GM12878 (cell line): ENCODE measurements at regions not wholly inside any gene's neighbourhood (a gene's known extent, or its start where the extent isn't known, plus 50 kb on each side); places are given as distances from the start of the nearest gene placed in this dataset.

Experiments used
- ATAC-seq: fragments of 200-7000 bp; cut with Tn5 transposase; 3 replicates; pipeline ENCODE4 v1.9.1; 2020; ENCODE audit warnings: mild to moderate bottlenecking, moderate library complexity
- BruUV-seq: library from RNA; stranded (reverse); fragments of 400-500 nt; replicated peaks from 2 replicates; lab custom pipeline; 2021; lab: Mats Ljungman, UMichigan
- CTCF ChIA-PET: fragments of 300-600 bp; sonication (Branson Sonifier 250); formaldehyde crosslinking; extraction: SDS; loops from one replicate; lab custom pipeline; 2021; ENCODE audit warnings: inconsistent platforms; lab: Yijun Ruan, JAX
- POLR2A ChIA-PET: fragments of 350-600 bp; formaldehyde crosslinking; extraction: SDS; loops from one replicate; lab custom pipeline; 2021; ENCODE audit warnings: inconsistent platforms; lab: Charles Lee
- RAD21 ChIA-PET: fragments of 300-600 bp; sonication (Branson Sonifier 250); formaldehyde crosslinking; loops from one replicate; lab custom pipeline; 2023; ENCODE audit warnings: antibody characterized with exemption; ENCODE audit not compliant: unreplicated experiment; lab: Charles Lee
- SMC1A ChIA-PET: fragments of 300-600 bp; sonication (Branson Sonifier 250); formaldehyde crosslinking; loops from one replicate; lab custom pipeline; 2023; ENCODE audit not compliant: unreplicated experiment, uncharacterized antibody; lab: Charles Lee
- DNase-seq: peaks from one replicate; pipeline ENCODE4 v3.0.0-alpha.2; 2011; ENCODE audit warnings: low read depth, low spot score
- FAIRE-seq: peaks from 3 replicates; lab custom pipeline; 2011; peaks lifted over from hg19 to GRCh38; lab: Jason Lieb, UNC
- H2AFZ ChIP-seq: 2 replicates; pipeline ENCODE4 v1.6.0; 2011; ENCODE audit warnings: low read depth, low read length, control low read depth; ENCODE audit not compliant: control insufficient read depth
- H3K27ac ChIP-seq: 2 replicates; pipeline ENCODE4 v1.5.1; 2011; ENCODE audit warnings: control low read depth; ENCODE audit not compliant: control insufficient read depth, insufficient read depth
- H3K27me3 ChIP-seq, 2 experiments: replicated peaks in 1 of 2; 2 replicates each; pipeline versions ENCODE4 v1.6.0 to v1.6.1; 2011; ENCODE audit warnings: low read length in 1 of 2; ENCODE audit not compliant: control insufficient read depth in 2 of 2, insufficient read depth in 2 of 2
- H3K36me3 ChIP-seq, 2 experiments: 2 replicates each; pipeline ENCODE4 v1.5.1; 2011; ENCODE audit warnings: low read length in 1 of 2; ENCODE audit not compliant: control insufficient read depth in 2 of 2, insufficient read depth in 2 of 2
- H3K4me1 ChIP-seq: 2 replicates; pipeline ENCODE4 v1.6.1; 2011; ENCODE audit warnings: mild to moderate bottlenecking, low read length, moderate library complexity, mixed read lengths; ENCODE audit not compliant: control insufficient read depth, insufficient read depth
- H3K4me2 ChIP-seq: 2 replicates; pipeline ENCODE4 v1.6.0; 2011; ENCODE audit warnings: control low read depth; ENCODE audit not compliant: control insufficient read depth, insufficient read depth
- H3K4me3 ChIP-seq: fragments of 200-600 bp; sonication (generic); 2 replicates; pipeline ENCODE4 v1.5.1; 2016
- H3K79me2 ChIP-seq: 2 replicates; pipeline ENCODE4 v1.6.0; 2011; ENCODE audit warnings: low read length; ENCODE audit not compliant: control insufficient read depth, insufficient read depth
- H3K9ac ChIP-seq: 2 replicates; pipeline ENCODE4 v1.8.0; 2011; ENCODE audit warnings: low read length, control low read depth, mixed read lengths; ENCODE audit not compliant: control insufficient read depth, insufficient read depth
- H3K9me3 ChIP-seq: replicated peaks from 3 replicates; pipeline ENCODE4 v1.5.1; 2011; ENCODE audit warnings: mild to moderate bottlenecking, low read length; ENCODE audit not compliant: control insufficient read depth, insufficient read depth
- H4K20me1 ChIP-seq: 2 replicates; pipeline ENCODE4 v1.6.0; 2011; ENCODE audit not compliant: control insufficient read depth, insufficient read depth
- BRCA1 ChIP-seq: IDR thresholded peaks from 2 replicates; pipeline ENCODE4 v1.6.1; 2011; ENCODE audit warnings: low read depth, low read length, improper control_type of control experiment
- GABPA ChIP-seq: IDR thresholded peaks from 2 replicates; pipeline ENCODE4 v1.6.1; 2014; ENCODE audit warnings: antibody characterized with exemption, low read depth, mild to moderate bottlenecking, inconsistent platforms
- IKZF2 ChIP-seq, 2 experiments: fragments of 450-650 bp; IDR thresholded peaks; 2 replicates each; pipeline ENCODE4 v1.6.1; 2017; ENCODE audit warnings: mild to moderate bottlenecking in 2 of 2, moderate library complexity in 2 of 2
- NFYB ChIP-seq: IDR thresholded peaks from 2 replicates; pipeline ENCODE4 v1.6.1; 2011; ENCODE audit warnings: low read depth, mild to moderate bottlenecking, low read length, improper control_type of control experiment, moderate library complexity; ENCODE audit not compliant: insufficient read depth
- NR2F1 ChIP-seq: fragments of 450-650 bp; conservative IDR thresholded peaks from 2 replicates; pipeline ENCODE4 v1.6.1; 2017; ENCODE audit warnings: mild to moderate bottlenecking
- PAX5 ChIP-seq: IDR thresholded peaks from 2 replicates; pipeline ENCODE4 v1.6.1; 2011; ENCODE audit warnings: low read depth, low read length, borderline replicate concordance
- SMARCA5 ChIP-seq: fragments of 450-650 bp; IDR thresholded peaks from 2 replicates; pipeline ENCODE4 v1.6.1; 2017; ENCODE audit warnings: mild to moderate bottlenecking
- STAT3 ChIP-seq: IDR thresholded peaks from 2 replicates; pipeline ENCODE4 v1.6.1; 2011; ENCODE audit warnings: low read depth, low read length, improper control_type of control experiment
- WRNIP1 ChIP-seq: IDR thresholded peaks from 2 replicates; pipeline ENCODE4 v1.6.1; 2011; ENCODE audit warnings: low read depth, low read length, improper control_type of control experiment, borderline replicate concordance
- ZBTB4 ChIP-seq: fragments of 450-650 bp; formaldehyde crosslinking; IDR thresholded peaks from 2 replicates; pipeline ENCODE4 v1.4.0; 2022; ENCODE audit warnings: mild to moderate bottlenecking, moderate library complexity
- ZNF207 ChIP-seq: fragments of 450-650 bp; IDR thresholded peaks from 2 replicates; pipeline ENCODE4 v1.6.1; 2014; ENCODE audit warnings: antibody characterized with exemption, mild to moderate bottlenecking, borderline replicate concordance
- WGBS: methylation state at CpG from one replicate; pipeline ENCODE4 v1.1.6; 2016; ENCODE audit warnings: low lambda C conversion rate; ENCODE audit not compliant: insufficient replicate concordance, insufficient coverage; ENCODE audit errors: missing lambda C conversion rate; 5-methylcytosine and 5-hydroxymethylcytosine counted together
- in situ Hi-C: fragments of 300-500 bp; cut with MboI; formaldehyde crosslinking; loops from 9 replicates; pipeline ENCODE4 v1.14.3; 2018; ENCODE audit warnings: mixed read lengths
- intact Hi-C: fragments of 100-400 bp; cut with micrococcal nuclease; formaldehyde crosslinking; loops from one replicate; pipeline ENCODE4 v1.14.2; 2022; ENCODE audit not compliant: unreplicated experiment
- TF ChIP-seq, protein P1 (sequence below): IDR thresholded peaks from 2 replicates; pipeline ENCODE4 v1.6.1; 2012; ENCODE audit warnings: low read length, inconsistent platforms
- TF ChIP-seq, protein P2 (sequence below): fragments of 450-650 bp; conservative IDR thresholded peaks from 2 replicates; pipeline ENCODE4 v1.6.1; 2017; ENCODE audit warnings: mild to moderate bottlenecking, moderate library complexity
- TF ChIP-seq, protein P3 (sequence below): fragments of 450-650 bp; IDR thresholded peaks from 2 replicates; pipeline ENCODE4 v1.6.1; 2016; ENCODE audit warnings: mild to moderate bottlenecking

- TF ChIP-seq, protein P1, sequence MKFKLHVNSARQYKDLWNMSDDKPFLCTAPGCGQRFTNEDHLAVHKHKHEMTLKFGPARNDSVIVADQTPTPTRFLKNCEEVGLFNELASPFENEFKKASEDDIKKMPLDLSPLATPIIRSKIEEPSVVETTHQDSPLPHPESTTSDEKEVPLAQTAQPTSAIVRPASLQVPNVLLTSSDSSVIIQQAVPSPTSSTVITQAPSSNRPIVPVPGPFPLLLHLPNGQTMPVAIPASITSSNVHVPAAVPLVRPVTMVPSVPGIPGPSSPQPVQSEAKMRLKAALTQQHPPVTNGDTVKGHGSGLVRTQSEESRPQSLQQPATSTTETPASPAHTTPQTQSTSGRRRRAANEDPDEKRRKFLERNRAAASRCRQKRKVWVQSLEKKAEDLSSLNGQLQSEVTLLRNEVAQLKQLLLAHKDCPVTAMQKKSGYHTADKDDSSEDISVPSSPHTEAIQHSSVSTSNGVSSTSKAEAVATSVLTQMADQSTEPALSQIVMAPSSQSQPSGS: no peak
- TF ChIP-seq ZNF207: no peak
- TF ChIP-seq, protein P2, sequence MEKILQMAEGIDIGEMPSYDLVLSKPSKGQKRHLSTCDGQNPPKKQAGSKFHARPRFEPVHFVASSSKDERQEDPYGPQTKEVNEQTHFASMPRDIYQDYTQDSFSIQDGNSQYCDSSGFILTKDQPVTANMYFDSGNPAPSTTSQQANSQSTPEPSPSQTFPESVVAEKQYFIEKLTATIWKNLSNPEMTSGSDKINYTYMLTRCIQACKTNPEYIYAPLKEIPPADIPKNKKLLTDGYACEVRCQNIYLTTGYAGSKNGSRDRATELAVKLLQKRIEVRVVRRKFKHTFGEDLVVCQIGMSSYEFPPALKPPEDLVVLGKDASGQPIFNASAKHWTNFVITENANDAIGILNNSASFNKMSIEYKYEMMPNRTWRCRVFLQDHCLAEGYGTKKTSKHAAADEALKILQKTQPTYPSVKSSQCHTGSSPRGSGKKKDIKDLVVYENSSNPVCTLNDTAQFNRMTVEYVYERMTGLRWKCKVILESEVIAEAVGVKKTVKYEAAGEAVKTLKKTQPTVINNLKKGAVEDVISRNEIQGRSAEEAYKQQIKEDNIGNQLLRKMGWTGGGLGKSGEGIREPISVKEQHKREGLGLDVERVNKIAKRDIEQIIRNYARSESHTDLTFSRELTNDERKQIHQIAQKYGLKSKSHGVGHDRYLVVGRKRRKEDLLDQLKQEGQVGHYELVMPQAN: no peak
- TF ChIP-seq BRCA1: no peak
- no peak for TF ChIP-seq NFYB
- no peak for TF ChIP-seq WRNIP1
Measured at GRCh38 chr1:79692519-79692918, 686.0 kb upstream of the ADGRL4 start (continued).

GRCh38 chr1:79688932-79689331 is 682.4 kb upstream of the ADGRL4 start:
- Histone ChIP-seq H3K4me1 (no peaks in the 10 kb centered on the region), H3K79me2 (no peaks in the 10 kb centered on the region), H3K36me3 (no peaks in the 10 kb centered on the region), H3K4me2 (no peak overlapping the region), H3K9me3 (no peaks in the 10 kb centered on the region), H3K27me3 (no peaks in the 10 kb centered on the region), H3K4me3 (no peak overlapping the region), H3K9ac (no peak overlapping the region), H2AFZ (no peak overlapping the region), H4K20me1 (no peaks in the 10 kb centered on the region), H3K27ac (no peak overlapping the region)
- CTCF ChIA-PET: no interaction called here
- POLR2A ChIA-PET: no interaction called here
- ATAC-seq (no peak), FAIRE-seq (no peak), DNase-seq (no peak)
- in situ Hi-C loops: no loop called here
- RAD21 ChIA-PET: no interaction called here
- 63% methylated on average over 2 of the region's 2 CpGs for WGBS
- intact Hi-C loops: no loop called here
- SMC1A ChIA-PET: no interaction called here
- BruUV-seq: no TSS peak
- no peak for TF ChIP-seq ZBTB4 (CRISPR knock-in tag)
- TF ChIP-seq GABPA: no peak
- TF ChIP-seq, protein P1: no peak
- TF ChIP-seq, protein P3, sequence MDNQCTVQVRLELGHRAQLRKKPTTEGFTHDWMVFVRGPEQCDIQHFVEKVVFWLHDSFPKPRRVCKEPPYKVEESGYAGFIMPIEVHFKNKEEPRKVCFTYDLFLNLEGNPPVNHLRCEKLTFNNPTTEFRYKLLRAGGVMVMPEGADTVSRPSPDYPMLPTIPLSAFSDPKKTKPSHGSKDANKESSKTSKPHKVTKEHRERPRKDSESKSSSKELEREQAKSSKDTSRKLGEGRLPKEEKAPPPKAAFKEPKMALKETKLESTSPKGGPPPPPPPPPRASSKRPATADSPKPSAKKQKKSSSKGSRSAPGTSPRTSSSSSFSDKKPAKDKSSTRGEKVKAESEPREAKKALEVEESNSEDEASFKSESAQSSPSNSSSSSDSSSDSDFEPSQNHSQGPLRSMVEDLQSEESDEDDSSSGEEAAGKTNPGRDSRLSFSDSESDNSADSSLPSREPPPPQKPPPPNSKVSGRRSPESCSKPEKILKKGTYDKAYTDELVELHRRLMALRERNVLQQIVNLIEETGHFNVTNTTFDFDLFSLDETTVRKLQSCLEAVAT: no peak
- no peak for TF ChIP-seq NR2F1
- no peak for TF ChIP-seq PAX5
- TF ChIP-seq IKZF2 (IDR thresholded peaks at IDR 0.05): no peak
- no peak for TF ChIP-seq STAT3
- TF ChIP-seq SMARCA5: no peak
